ENCODE measurements at regions not wholly inside any gene's neighbourhood (a gene's known extent, or its start where the extent isn't known, plus 50 kb on each side); places are given as distances from the start of the nearest gene placed in this dataset.

DNA sequence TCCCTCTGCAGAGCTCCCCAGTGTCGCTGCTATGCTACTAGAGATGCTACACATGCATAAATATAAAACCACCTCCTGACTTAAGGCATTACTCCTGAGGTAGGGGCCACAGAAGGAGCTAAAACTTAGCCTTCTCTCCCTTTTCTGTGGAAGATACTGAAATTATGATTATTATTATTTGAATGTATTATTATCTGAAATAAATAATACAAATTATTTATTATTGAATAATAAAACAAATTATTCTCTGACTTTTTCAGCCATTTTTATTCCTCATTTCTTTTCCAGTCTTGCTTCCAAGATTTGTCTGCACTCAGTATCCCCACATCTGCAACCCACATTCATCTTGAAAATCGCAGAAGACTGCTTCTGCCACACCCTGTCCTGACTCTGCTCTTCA is 414.9 kb upstream of the ACO1 start:
- TF ChIP-seq, protein P1, sequence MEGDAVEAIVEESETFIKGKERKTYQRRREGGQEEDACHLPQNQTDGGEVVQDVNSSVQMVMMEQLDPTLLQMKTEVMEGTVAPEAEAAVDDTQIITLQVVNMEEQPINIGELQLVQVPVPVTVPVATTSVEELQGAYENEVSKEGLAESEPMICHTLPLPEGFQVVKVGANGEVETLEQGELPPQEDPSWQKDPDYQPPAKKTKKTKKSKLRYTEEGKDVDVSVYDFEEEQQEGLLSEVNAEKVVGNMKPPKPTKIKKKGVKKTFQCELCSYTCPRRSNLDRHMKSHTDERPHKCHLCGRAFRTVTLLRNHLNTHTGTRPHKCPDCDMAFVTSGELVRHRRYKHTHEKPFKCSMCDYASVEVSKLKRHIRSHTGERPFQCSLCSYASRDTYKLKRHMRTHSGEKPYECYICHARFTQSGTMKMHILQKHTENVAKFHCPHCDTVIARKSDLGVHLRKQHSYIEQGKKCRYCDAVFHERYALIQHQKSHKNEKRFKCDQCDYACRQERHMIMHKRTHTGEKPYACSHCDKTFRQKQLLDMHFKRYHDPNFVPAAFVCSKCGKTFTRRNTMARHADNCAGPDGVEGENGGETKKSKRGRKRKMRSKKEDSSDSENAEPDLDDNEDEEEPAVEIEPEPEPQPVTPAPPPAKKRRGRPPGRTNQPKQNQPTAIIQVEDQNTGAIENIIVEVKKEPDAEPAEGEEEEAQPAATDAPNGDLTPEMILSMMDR (IDR thresholded peaks at IDR 0.05; ENCODE audit: low read depth, low read length): no peak
- no peak for TF ChIP-seq EZH2phosphoT487 (IDR thresholded peaks at IDR 0.05; ENCODE audit: low read depth)
